Liver (tissue), 8 donors: ENCODE measurements at regions not wholly inside any gene's neighbourhood (a gene's known extent, or its start where the extent isn't known, plus 50 kb on each side); places are given as distances from the start of the nearest gene placed in this dataset.

Experiments
- DNase-seq: peaks from one replicate; pipeline ENCODE4 v3.0.0-alpha.2; 2017; ENCODE audit warnings: low spot score
- H3K27ac ChIP-seq, 2 donors: one replicate each; pipeline ENCODE4 v1.7.0; 2013; ENCODE audit warnings: inconsistent platforms in 2 of 2, low read length in 2 of 2, control low read depth in 1 of 2, low read depth in 1 of 2, mild to moderate bottlenecking in 1 of 2
- H3K27me3 ChIP-seq, 4 donors: one replicate each; pipeline versions ENCODE4 v1.6.1 to v1.7.0; 2013; ENCODE audit warnings: low read length in 3 of 4, inconsistent platforms in 1 of 4, mild to moderate bottlenecking in 1 of 4, moderate library complexity in 1 of 4; ENCODE audit not compliant: control insufficient read depth in 4 of 4, insufficient read depth in 4 of 4
- H3K36me3 ChIP-seq, 4 donors: one replicate each; pipeline versions ENCODE4 v1.6.1 to v1.7.0; 2013; ENCODE audit warnings: low read length in 3 of 4, mild to moderate bottlenecking in 3 of 4, low read depth in 1 of 4, moderate library complexity in 1 of 4; ENCODE audit not compliant: control insufficient read depth in 4 of 4, insufficient read depth in 3 of 4
- H3K4me1 ChIP-seq, 4 donors: one replicate each; pipeline versions ENCODE4 v1.6.1 to v1.7.0; 2013; ENCODE audit warnings: low read length in 3 of 4, mild to moderate bottlenecking in 3 of 4, moderate library complexity in 1 of 4; ENCODE audit not compliant: control insufficient read depth in 4 of 4, insufficient read depth in 4 of 4
- H3K4me3 ChIP-seq, 3 donors: one replicate each; pipeline versions ENCODE4 v1.6.1 to v1.7.0; 2013; ENCODE audit warnings: low read length in 3 of 3, control low read depth in 1 of 3, low read depth in 1 of 3, mild to moderate bottlenecking in 1 of 3
- H3K9ac ChIP-seq, 2 donors: one replicate each; pipeline ENCODE4 v1.7.0; 2013; ENCODE audit warnings: low read length in 2 of 2, mild to moderate bottlenecking in 2 of 2, moderate library complexity in 2 of 2, control low read depth in 1 of 2, low read depth in 1 of 2
- H3K9me3 ChIP-seq, 4 donors: one replicate each; pipeline versions ENCODE4 v1.6.1 to v1.7.0; 2013; ENCODE audit warnings: low read length in 3 of 4; ENCODE audit not compliant: control insufficient read depth in 4 of 4
- ATF3 ChIP-seq: IDR thresholded peaks from 2 replicates; pipeline ENCODE4 v1.6.1; 2016; ENCODE audit warnings: antibody characterized with exemption
- CTCF ChIP-seq: fragments of 150-350 bp; IDR thresholded peaks from 2 replicates; pipeline ENCODE4 v1.5.1; 2017; ENCODE audit warnings: improper control_type of control experiment, low read depth, low read length; ENCODE audit not compliant: missing input control
- EGR1 ChIP-seq, 2 donors: IDR thresholded peaks; 2 replicates each; pipeline ENCODE4 v1.6.1; 2016 to 2018; ENCODE audit warnings: antibody characterized with exemption in 2 of 2, low read depth in 2 of 2
- FOXA1 ChIP-seq: IDR thresholded peaks from 2 replicates; pipeline ENCODE4 v1.6.1; 2016; ENCODE audit warnings: antibody characterized with exemption
- FOXA2 ChIP-seq: IDR thresholded peaks from 2 replicates; pipeline ENCODE4 v1.6.1; 2016; ENCODE audit warnings: antibody characterized with exemption
- GABPA ChIP-seq, 2 donors: IDR thresholded peaks in 1 of 2; conservative IDR thresholded peaks in 1 of 2; 2 replicates each; pipeline ENCODE4 v1.6.1; 2016; ENCODE audit warnings: antibody characterized with exemption in 2 of 2, mild to moderate bottlenecking in 1 of 2, moderate library complexity in 1 of 2
- HNF4A ChIP-seq, 2 donors: conservative IDR thresholded peaks; 2 replicates each; pipeline ENCODE4 v1.6.1; 2016; ENCODE audit warnings: antibody characterized with exemption in 2 of 2, mild to moderate bottlenecking in 2 of 2
- HNF4G ChIP-seq: IDR thresholded peaks from 2 replicates; pipeline ENCODE4 v1.6.1; 2016; ENCODE audit warnings: antibody characterized with exemption
- JUND ChIP-seq, 2 donors: IDR thresholded peaks; 2 replicates each; pipeline ENCODE4 v1.6.1; 2016; ENCODE audit warnings: antibody characterized with exemption in 2 of 2
- MAX ChIP-seq: IDR thresholded peaks from 2 replicates; pipeline ENCODE4 v1.6.1; 2016; ENCODE audit warnings: antibody characterized with exemption
- NR2F2 ChIP-seq: IDR thresholded peaks from 2 replicates; pipeline ENCODE4 v1.6.1; 2016; ENCODE audit warnings: antibody characterized with exemption
- RAD21 ChIP-seq, 2 donors: IDR thresholded peaks; 2 replicates each; pipeline ENCODE4 v1.6.1; 2016; ENCODE audit warnings: antibody characterized with exemption in 2 of 2, mild to moderate bottlenecking in 2 of 2
- REST ChIP-seq: IDR thresholded peaks from 2 replicates; pipeline ENCODE4 v1.6.1; 2016; ENCODE audit warnings: antibody characterized with exemption, mild to moderate bottlenecking
- RXRA ChIP-seq, 2 donors: IDR thresholded peaks; 2 replicates each; pipeline ENCODE4 v1.6.1; 2017 to 2018; ENCODE audit warnings: antibody characterized with exemption in 2 of 2, mild to moderate bottlenecking in 1 of 2
- SP1 ChIP-seq: IDR thresholded peaks from 2 replicates; pipeline ENCODE4 v1.6.1; 2018; ENCODE audit warnings: antibody characterized with exemption, mild to moderate bottlenecking
- TAF1 ChIP-seq: conservative IDR thresholded peaks from 2 replicates; pipeline ENCODE4 v1.6.1; 2016; ENCODE audit warnings: antibody characterized with exemption, mild to moderate bottlenecking
- YY1 ChIP-seq: IDR thresholded peaks from 2 replicates; pipeline ENCODE4 v1.6.1; 2016; ENCODE audit warnings: antibody characterized with exemption, mild to moderate bottlenecking
- ZBTB33 ChIP-seq: IDR thresholded peaks from 2 replicates; pipeline ENCODE4 v1.6.1; 2016; ENCODE audit warnings: antibody characterized with exemption
- WGBS: extraction: QIAGEN DNeasy Blood & Tissue Kit; methylation state at CpG from one replicate; pipeline ENCODE4 v1.1.7; 2013; 5-methylcytosine and 5-hydroxymethylcytosine counted together
- donor health status: healthy.
- donor health status: healthy.
- donor health status: healthy.
- donor health status: healthy.
- donor health status: healthy.

GRCh38 chr10:33666686-33667480 lies 332.4 kb upstream of the NRP1 start:
- Histone ChIP-seq H3K27me3 (no peaks in the 10 kb centered on the region), H3K9ac (no peak overlapping the region), H3K4me1 (no peaks in the 10 kb centered on the region), H3K36me3 (no peaks in the 10 kb centered on the region), H3K9me3 (peaks cover 0 to 3% (median 0%) of the 10 kb centered on the region in 4 donors), H3K4me3 (no peak overlapping the region), H3K27ac (no peak overlapping the region)
- 84% methylated on average over 5 of the region's 5 CpGs for WGBS
- DNase-seq, result no peak
- TF ChIP-seq HNF4G (no peak), HNF4A (conservative IDR thresholded peaks at IDR 0.05) (no peak), RXRA (IDR thresholded peaks at IDR 0.05) (no peak), SP1 (no peak), JUND (IDR thresholded peaks at IDR 0.05) (no peak), RAD21 (IDR thresholded peaks at IDR 0.05) (no peak), GABPA (IDR thresholded peaks at IDR 0.05 in 1 of 2, conservative IDR thresholded peaks at IDR 0.05 in 1 of 2) (no peak), ATF3 (no peak), FOXA1 (no peak), ZBTB33 (no peak), MAX (no peak), EGR1 (IDR thresholded peaks at IDR 0.05; ENCODE audit: low read depth in 2 of 2) (no peak), TAF1 (no peak), FOXA2 (no peak), YY1 (no peak)

- no peak overlapping the region for H3K27ac ChIP-seq
These were observed 331.0 kb upstream of the NRP1 start for GRCh38 chr10:33665501-33665900.

More at GRCh38 chr10:33665501-33665900, 331.0 kb upstream of the NRP1 start:
- Histone ChIP-seq H3K4me1 (no peaks in the 10 kb centered on the region), H3K27me3 (no peaks in the 10 kb centered on the region), H3K9ac (no peak overlapping the region), H3K36me3 (no peaks in the 10 kb centered on the region), H3K9me3 (peaks cover 0 to 3% (median 0%) of the 10 kb centered on the region in 4 donors), H3K4me3 (no peak overlapping the region)
- DNase-seq, result no peak
- TF ChIP-seq ZBTB33, result no peak
- TF ChIP-seq GABPA (IDR thresholded peaks at IDR 0.05 in 1 of 2, conservative IDR thresholded peaks at IDR 0.05 in 1 of 2), result no peak
- no peak for TF ChIP-seq HNF4G
- TF ChIP-seq EGR1 (IDR thresholded peaks at IDR 0.05; ENCODE audit: low read depth in 2 of 2), result no peak
- no peak for TF ChIP-seq FOXA1
- no peak for TF ChIP-seq TAF1
- TF ChIP-seq FOXA2, result no peak
- TF ChIP-seq HNF4A (conservative IDR thresholded peaks at IDR 0.05), result no peak
- TF ChIP-seq REST, result no peak
- TF ChIP-seq JUND (IDR thresholded peaks at IDR 0.05), result no peak
- TF ChIP-seq NR2F2, result no peak
- TF ChIP-seq ATF3, result no peak
- TF ChIP-seq RXRA (IDR thresholded peaks at IDR 0.05), result no peak
- TF ChIP-seq RAD21 (IDR thresholded peaks at IDR 0.05), result no peak
- TF ChIP-seq CTCF, result no peak
- TF ChIP-seq MAX, result no peak
